GM21447 (cell line): ENCODE measurements at regions not wholly inside any gene's neighbourhood (a gene's known extent, or its start where the extent isn't known, plus 50 kb on each side); places are given as distances from the start of the nearest gene placed in this dataset.

Source experiments
- ATAC-seq: cut with Tn5 transposase; IDR thresholded peaks from one replicate; pipeline ENCODE4 v1.9.1; 2021; ENCODE audit not compliant: unreplicated experiment

DNA sequence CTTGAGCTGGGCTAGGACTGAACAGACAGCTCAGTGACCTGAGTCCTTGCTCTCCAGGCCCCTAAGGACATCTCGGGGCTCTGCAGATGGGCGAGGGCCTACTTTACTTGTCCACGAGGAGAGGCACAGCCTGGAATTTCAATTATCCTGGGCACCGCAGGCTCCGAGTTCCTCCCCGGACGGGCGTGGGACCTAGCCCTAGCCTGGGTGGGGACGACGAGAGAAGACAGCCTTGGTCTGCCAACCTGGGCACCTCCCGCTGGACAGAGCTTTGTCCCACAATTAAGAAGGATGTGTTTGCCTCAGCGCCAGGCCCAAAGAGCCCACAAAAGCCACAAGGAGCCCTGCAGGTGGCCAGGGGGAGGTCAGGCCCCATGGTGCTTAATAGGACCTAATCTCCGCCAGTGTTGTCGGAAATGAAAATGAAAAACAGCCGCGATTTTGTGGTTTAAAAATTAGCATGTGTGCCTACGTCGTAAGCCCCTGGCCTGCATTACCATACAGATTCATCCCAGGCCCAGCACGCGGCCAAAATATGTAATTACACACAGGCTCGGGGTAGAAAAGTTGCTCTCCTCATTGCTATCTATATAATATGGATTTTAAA lies 51.4 kb upstream of the LHX1 start:
- ATAC-seq: no peak
